ENCODE measurements at regions not wholly inside any gene's neighbourhood (a gene's known extent, or its start where the extent isn't known, plus 50 kb on each side); places are given as distances from the start of the nearest gene placed in this dataset.

DNA sequence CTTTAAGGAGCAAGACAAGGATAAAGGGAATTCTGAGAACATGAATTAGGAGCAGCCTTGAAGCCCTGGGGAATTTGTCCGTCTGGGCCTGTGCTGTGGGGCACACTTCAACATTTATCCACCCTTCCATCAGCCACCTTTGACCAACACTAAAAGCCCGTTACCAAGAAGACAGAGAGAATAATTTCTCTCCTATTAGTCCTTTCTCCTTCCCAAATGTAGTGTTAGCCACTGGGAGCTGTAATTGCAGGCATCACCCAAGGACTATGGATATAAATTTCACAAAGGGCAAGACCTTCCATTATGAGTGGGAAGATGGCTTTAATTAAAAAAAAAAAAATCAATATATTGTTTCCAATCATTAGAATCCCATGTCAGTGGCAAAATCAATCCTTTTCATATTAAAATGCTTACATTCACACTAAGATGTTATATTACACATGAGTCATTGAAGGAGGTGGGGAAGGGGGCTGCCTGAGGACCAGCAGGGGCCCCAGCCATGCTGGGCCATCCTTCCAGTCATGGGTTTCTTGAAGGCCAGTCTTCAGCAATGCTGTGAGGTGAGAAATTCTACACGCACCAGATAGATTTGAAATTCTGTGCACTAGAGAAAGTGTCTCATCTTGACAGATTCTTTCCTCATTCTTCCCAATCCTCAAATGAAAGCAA, 292.5 kb upstream of the NRP1 start:
- ATAC-seq (no peak), DNase-seq (no peak)
- Histone ChIP-seq H3K27me3 (ENCODE audit: low read depth) (no peaks in the 10 kb centered on the region), H3K36me3 (no peaks in the 10 kb centered on the region), H3K4me1 (no peaks in the 10 kb centered on the region), H3K9me3 (no peaks in the 10 kb centered on the region), H3K4me3 (no peak overlapping the region), H3K27ac (no peak overlapping the region)
- no peak for TF ChIP-seq CTCF (IDR thresholded peaks at IDR 0.05)
- intact Hi-C loops (cut with DNase I) = no loop called here

DNA sequence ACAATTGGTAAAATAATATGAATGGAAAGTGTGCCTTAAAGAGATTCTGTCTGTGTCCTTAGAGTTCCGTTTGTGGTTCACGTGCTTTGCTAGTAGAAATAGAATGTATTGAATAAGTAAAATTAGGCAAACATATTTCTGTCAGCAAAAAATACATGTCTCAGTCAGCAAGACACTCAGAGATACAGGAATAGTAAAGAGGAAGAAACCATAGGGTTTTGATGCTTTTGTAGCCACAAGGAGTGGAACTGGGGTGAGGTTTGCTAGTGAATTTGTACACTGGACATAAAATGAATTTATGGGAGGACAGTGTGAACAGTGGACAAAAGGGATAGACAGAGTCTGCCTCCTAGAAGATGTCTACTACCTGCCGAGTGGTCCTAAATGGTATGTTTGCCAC, 289.2 kb upstream of the NRP1 start:
- no peak for TF ChIP-seq CTCF (IDR thresholded peaks at IDR 0.05)
- no peaks in the 10 kb centered on the region for H3K4me1 ChIP-seq
- intact Hi-C loops (cut with DNase I) = no loop called here
- H3K9me3 ChIP-seq = no peaks in the 10 kb centered on the region
- H3K4me3 ChIP-seq = no peak overlapping the region
- H3K27me3 ChIP-seq (ENCODE audit: low read depth) = no peaks in the 10 kb centered on the region
- no peaks in the 10 kb centered on the region for H3K36me3 ChIP-seq
- DNase-seq = no peak
- no peak overlapping the region for H3K27ac ChIP-seq
- ATAC-seq = no peak

DNA sequence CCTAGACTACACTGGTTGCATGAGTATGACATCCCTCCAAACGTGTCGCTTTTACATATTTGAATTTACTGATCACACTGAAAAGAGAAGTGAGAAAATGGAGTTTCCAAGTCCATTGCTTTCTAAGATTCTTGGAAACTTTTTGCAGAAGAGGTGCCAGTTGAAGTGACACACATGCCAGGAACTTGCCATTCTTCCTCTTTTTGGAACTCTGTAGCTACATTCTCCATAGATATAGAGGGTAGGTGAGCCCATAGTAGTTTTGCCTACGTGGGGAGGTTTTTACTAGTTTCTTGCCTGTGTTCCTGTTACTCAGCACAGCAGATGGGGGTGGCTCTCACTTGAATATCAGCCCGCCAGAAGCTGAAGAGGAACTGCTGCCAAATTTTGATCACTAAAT, 286.6 kb upstream of the NRP1 start:
- no peaks in the 10 kb centered on the region for H3K27me3 ChIP-seq (ENCODE audit: low read depth)
- intact Hi-C loops (cut with DNase I) = no loop called here
- no peaks in the 10 kb centered on the region for H3K4me1 ChIP-seq
- no peak for TF ChIP-seq CTCF (IDR thresholded peaks at IDR 0.05)
- no peaks in the 10 kb centered on the region for H3K9me3 ChIP-seq
- DNase-seq (no peak), ATAC-seq (peak; percentile 49 to 52)
- no peaks in the 10 kb centered on the region for H3K36me3 ChIP-seq
- no peak overlapping the region for H3K27ac ChIP-seq
- H3K4me3 ChIP-seq = no peak overlapping the region

GRCh38 chr10:33618196-33618595, 283.7 kb upstream of the NRP1 start:
- no peak for DNase-seq
- TF ChIP-seq CTCF (IDR thresholded peaks at IDR 0.05) = no peak
- ATAC-seq = no peak
- Histone ChIP-seq H3K36me3 (no peaks in the 10 kb centered on the region), H3K27ac (no peak overlapping the region), H3K9me3 (no peaks in the 10 kb centered on the region), H3K4me1 (no peaks in the 10 kb centered on the region), H3K4me3 (no peak overlapping the region), H3K27me3 (ENCODE audit: low read depth) (no peaks in the 10 kb centered on the region)
- intact Hi-C loops (cut with DNase I) = no loop called here

DNA sequence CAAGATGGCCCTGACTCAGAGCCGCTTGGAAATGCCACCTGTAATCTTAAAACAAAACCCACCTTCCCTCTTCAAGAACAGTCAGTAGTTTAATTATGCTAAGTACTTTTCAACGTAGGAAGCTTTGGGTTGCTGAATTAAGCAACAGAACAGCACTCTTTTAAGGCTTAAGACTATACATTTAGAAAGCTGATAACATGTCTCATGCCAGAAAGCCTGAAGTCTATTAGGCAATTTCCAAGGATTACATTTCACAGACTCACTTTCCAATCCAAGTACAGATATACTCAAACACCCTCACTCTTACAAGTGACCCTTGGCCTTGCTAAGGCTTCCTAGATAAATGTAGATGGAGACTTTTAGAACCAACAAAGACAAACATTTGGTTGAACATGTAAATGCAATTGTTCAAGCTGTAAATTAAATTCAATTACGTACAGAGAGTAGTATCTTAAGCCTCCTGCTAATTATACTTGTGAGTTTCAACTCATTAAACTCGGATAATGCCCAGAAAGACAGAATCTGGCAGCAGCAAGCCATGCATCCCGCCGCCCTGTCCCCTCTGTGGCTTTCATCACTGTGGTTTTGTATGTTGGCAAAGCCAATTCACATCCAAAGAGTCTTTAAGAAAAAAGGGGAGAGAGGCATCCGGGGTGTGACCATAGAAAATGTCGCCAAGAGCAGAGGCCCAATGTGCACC, 283.1 kb upstream of the NRP1 start:
- Histone ChIP-seq H3K4me3 (no peak overlapping the region), H3K27ac (no peak overlapping the region), H3K27me3 (ENCODE audit: low read depth) (no peaks in the 10 kb centered on the region), H3K4me1 (peaks cover 4% of the 10 kb centered on the region), H3K9me3 (no peaks in the 10 kb centered on the region), H3K36me3 (no peaks in the 10 kb centered on the region)
- DNase-seq (no peak), ATAC-seq (no peak)
- intact Hi-C loops (cut with DNase I) = no loop called here
- no peak for TF ChIP-seq CTCF (IDR thresholded peaks at IDR 0.05)

All from lower lobe of right lung (tissue), 2 donors.